ENCODE measurements at regions not wholly inside any gene's neighbourhood (a gene's known extent, or its start where the extent isn't known, plus 50 kb on each side); places are given as distances from the start of the nearest gene placed in this dataset.

GRCh38 chr3:72248869-72249268 lies 463.9 kb upstream of the PROK2 start:
- TF ChIP-seq CTCF (IDR thresholded peaks at IDR 0.05), result no peak
- no peak for TF ChIP-seq POLR2AphosphoS5 (IDR thresholded peaks at IDR 0.05)
- no peak for TF ChIP-seq POLR2A (IDR thresholded peaks at IDR 0.05)
- no peak for TF ChIP-seq EP300 (IDR thresholded peaks at IDR 0.05)

Measured in gastroesophageal sphincter (tissue), 3 donors.